Kasumi-1 (cell line): ENCODE measurements at regions not wholly inside any gene's neighbourhood (a gene's known extent, or its start where the extent isn't known, plus 50 kb on each side); places are given as distances from the start of the nearest gene placed in this dataset.

Experiments
- DNase-seq, 2 experiments: peaks; one replicate each; lab custom pipeline; 2025; lab: John Stamatoyannopoulos, UW

DNA sequence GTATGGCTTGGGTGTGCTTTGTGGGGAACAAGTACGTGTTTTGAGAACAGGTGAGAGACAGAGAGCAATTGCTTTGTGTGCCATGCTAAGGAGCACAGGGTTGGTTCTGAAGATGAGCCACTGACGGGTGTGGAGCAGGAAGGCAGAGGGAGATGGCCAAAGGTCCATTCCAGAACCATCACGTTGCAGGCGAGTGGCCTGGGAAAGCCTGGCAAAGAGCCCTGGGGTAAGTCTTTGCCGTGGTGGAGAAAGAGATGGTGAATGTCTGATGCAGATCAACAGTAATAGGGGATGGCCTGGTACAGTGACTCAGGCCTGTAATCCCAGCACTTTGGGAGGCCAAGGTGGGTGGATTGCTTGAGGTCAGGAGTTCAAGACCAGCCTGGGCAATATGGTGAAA, 93.5 kb upstream of the ZNF521 start:
- no peak for DNase-seq

DNA sequence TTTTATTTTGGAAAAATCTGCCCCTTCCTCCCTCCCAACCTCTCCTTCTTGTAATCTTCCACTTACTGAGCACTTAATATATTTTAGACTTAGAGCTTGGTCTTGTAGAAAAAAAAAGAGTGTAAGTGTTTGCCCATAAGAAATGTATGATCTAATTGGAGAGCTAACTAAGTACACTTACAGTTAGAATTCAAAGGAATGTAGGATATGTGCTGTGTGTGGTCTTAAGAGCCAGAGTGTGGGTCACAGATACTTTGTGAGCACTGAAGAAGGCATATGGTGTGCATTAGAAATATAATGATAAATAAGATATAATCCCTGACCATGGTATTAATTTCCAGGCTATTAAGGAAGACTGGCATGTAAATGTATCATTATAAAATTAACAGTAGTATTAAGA, 91.8 kb upstream of the ZNF521 start:
- no peak for DNase-seq

DNA sequence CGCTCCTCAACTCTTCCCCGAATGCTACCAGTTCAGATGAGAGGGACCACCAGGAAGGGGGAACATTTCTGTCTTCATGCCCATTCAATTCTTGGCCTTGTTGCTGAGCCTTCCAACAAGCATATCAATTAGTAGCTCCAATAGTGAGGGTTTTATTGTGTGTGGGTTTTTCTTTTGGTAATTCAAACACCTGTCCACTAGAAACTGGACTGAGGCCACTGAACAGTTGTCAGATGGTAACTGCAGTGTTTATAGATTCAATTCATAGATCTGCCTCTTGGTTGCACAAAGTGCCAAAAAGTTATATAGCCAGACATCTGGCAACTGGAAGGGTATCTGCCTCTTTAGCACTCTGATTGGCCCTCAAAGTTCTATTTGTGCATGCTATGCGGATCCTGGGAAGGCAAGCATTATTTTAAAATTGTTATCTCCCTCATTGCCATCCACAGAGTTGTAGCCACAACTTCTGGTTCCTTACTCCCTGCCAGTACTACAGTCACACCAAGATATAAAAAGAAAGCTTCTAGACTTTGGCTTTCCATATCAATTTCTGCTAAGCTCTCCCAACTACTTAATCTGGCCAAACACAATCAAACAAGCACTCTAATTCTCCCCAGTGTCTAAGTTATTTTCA, 83.3 kb upstream of the ZNF521 start:
- no peak for DNase-seq

DNA sequence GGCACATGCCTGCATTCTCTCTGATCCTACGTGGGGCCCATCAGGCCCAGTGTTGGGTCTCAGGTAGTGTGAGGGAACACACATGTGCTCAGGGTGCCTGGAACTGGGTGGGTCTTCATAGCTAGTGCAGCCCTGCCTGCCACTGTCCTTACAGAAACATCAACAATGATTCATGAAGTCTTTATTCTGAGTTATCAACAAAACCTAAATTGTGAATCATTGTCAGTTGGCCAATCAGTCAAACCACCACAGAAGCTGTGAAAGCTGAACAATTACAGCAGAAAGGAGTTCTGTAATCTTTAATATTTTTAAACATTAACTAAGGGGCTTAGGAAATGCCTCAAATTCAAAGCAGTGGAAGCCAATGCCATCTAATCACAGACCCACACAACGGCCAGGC, 82.8 kb upstream of the ZNF521 start:
- DNase-seq: no peak

DNA sequence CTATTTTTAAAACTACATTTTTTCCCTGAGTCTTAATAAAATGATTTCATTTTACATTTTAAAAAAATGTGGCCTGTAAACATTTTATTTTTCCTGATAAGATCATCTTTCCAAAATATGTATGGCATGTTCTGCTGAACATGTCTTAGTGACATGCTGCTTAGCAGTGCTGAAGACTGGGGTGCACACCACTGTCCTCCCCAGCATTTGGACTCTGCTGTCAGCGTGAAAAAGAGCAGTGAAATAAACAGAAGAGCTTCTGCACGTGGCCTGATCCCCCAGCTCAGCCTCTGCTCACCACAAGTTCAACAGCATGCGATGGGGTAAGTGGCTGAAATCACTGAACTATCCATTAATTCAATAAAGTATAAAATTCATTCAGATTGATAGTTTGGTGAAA, 81.6 kb upstream of the ZNF521 start:
- DNase-seq: no peak

DNA sequence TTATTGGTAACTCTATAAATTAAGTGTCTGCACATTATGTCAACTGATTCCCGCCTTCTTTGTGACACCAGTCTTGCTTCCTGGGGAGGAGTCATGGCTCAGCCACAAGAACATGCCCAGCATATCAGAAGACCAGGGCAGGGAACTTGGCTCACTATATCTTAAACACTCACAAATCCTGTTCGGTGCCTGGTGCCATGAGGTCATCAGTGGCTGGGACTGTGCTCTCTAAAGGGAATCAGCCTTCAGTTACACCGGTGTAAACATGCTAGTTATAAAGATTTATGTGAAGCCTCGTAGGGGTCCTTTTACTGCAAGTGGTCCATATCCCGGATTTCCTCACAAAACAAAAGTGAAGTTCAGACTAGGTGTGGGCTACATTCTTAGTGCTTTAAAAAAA, 73.1 kb upstream of the ZNF521 start:
- no peak for DNase-seq

DNA sequence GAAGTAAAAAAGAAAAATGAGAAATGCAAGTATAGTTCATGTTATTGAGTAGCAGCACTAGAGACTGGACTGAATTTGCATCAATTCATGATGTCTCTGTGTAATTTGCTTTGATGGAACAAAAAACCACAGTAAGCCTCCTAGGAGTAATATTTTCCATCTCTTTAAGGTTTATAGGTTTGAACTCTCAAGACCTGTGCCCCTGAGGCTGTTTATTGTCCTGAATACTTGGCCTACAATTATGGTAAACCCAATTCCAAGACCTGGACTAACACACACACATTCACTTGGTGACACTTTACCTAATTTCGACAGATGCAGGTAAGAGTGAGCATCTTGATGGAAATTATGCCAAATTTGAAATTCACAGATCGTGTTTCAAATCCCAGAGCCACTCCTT, 71.8 kb upstream of the ZNF521 start:
- no peak for DNase-seq

DNA sequence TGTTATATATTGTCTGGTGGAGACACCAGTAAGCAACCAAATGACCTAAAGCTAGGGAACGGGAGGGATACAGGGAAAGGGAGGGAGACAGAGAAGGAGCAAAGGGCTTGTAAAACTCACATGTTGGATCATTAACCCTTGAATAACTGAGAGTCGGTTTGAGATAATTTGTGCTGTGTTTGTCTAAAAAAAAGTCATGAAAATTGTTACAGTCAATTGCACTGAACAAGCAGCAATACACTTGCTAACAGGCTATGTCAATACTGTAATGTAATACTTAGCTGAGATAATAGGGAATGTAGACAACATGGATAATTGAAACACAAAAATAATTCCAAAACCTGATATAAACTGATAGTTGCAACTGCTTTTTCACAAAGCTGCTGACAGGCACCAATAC, 71.3 kb upstream of the ZNF521 start:
- DNase-seq: no peak

DNA sequence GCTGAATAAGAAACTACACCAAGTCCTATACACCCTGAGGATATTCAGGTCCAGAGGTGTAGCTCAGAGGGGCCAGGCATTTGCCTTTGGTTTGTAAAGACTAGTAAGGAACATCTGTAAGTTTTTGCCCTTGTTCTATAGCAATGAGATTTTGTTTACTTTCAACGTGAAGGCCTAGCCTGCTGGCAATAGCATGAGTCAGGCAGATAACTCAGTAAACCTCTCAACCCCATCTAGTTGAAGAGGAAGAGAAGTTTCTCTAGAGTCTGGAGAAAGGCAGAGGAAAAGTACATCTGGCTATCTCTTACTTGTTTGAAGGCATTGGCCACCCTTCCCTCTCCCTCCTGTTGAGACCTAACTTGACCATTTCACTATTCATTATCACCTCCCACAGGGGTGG, 70.3 kb upstream of the ZNF521 start:
- DNase-seq: no peak

DNA sequence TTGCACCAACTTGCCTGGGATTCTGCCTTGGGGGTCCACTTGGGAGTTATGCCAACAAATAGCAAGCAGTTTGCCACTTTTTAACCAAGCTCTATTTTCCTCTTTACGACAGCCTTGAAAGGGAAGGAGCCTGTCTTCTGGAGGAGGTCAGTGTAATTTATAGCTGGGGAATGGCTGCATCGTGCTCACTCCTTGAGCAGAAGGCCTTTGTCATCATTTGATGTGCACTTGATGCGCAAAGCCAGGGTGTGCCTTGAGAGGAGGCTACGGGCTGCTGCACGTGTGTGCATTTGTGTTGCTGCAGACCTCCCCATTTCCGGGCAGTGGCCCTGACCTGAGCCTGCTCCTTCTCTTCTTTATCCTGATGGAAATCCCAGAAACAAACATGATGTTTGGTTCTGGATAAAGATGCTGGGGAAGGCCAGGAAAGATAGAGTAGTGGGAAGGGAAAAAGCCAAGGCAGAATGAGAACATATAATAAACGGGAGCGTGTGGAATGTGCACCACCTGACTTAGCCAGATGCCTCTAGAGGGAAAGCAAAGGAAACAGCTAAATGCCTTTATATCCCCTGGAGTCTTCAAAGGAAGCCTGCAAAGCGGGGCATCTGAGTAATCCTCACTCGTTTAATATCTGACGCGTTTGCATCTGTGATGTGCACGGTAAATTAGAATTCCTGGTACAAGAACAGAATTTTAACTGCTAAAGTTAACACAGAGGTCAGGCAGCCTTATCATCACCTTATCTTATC, 68.3 kb upstream of the ZNF521 start:
- DNase-seq: no peak

DNA sequence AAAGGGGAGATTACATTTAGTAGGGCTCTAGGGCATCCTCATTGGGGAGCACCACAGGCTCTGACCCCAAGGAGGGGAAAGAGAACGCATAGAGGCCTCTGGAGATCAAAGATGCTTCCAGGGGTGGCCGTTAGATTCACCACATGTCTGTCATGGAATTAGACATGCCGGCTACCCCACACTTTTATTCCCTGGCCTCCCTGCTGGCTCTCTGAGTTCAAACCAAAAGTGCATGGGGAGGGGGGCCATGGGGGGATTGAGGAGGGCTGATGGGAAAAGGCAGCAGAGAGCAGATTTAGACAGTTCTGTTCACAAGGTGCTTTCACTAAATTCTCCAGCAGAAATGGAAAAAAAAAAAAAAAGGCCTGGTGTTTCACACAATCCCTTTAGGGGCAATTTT, 64.4 kb upstream of the ZNF521 start:
- no peak for DNase-seq

DNA sequence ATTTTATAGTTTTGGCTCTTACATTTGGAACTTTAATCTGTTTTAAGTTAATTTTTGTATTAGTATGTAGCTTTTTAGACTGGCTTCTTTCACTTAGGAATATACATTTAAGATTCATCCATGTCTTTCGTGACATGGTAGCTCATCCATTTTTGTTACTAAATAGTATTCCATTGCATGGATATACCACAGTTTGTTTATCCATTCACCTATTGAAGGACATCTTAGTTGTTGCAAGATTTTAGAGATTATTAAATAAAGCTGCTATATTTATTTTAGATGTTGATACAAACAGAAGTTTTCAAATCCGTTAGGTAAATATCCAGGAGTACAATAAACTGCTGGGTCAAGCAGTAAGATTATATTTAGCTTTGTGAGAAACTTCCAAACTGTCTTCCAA, 58.0 kb upstream of the ZNF521 start:
- no peak for DNase-seq

DNA sequence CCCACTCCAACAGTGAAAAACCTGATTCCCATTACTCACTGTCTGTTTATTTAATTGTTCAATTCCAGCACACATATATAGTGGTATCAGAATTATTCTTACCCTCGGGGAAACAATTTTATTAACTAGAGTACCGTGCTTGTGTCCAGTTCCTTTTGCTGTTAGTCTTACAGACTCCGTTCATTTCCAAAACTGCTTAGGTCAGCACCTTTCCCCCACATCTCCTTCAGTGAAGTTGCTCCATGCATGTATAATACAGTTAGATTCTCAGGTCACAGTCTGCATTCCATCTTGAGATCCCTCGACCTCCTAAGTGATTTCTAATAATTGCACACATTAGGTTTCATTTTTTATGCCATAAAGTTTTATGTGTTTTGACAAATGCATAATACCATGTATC, 56.3 kb upstream of the ZNF521 start:
- no peak for DNase-seq
